Superior temporal gyrus (tissue), 1 donor: ENCODE measurements at regions not wholly inside any gene's neighbourhood (a gene's known extent, or its start where the extent isn't known, plus 50 kb on each side); places are given as distances from the start of the nearest gene placed in this dataset.

ENCODE experiments used
- DNase-seq: peaks from one replicate; pipeline ENCODE4 v3.0.0-alpha.2; 2016; ENCODE audit errors: extremely low spot score

DNA sequence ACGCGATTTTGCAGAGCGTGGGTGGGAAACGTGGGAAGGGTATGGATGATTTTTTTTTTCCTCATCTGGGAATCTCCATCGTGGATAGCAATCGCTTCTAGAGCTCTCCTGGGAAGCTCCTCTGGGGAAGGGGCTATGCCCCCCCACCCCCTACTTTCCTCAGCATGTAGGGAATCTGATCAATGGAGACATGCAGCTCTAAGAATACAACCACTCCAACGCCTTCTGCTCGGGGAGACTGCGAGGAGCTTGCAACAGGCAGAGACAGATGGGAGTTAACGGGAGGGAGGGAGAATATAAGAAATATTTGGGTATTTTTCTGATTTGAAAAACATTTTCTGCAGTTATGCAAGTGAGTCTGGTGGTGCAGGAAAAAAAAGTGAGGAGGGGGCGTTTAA lies 104.6 kb upstream of the HSD17B12 start:
- no peak for DNase-seq

DNA sequence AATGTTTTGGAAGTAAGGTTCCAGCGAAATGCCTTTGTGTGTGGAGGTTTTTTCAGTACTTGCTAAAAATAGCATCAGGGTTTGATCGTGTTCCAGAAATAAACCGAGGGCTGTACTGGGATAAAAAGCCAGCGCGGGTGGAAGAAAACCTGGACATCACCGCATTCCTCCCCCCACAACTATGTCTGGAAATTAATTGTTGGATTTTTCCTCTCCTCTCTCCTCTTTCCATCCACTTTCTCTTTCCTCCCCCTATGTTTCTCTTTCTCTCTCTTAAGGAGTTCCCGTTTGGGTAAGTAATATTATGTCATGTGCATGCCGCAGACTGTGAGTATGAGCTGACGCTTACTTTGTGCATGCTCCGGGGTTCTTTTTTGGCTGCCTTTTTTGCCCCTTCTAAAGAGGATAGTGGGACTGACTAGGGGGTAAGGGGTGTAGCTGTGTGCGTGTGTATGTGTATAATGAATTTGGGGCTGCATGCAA lies 104.2 kb upstream of the HSD17B12 start:
- peak; percentile 29 for DNase-seq

DNA sequence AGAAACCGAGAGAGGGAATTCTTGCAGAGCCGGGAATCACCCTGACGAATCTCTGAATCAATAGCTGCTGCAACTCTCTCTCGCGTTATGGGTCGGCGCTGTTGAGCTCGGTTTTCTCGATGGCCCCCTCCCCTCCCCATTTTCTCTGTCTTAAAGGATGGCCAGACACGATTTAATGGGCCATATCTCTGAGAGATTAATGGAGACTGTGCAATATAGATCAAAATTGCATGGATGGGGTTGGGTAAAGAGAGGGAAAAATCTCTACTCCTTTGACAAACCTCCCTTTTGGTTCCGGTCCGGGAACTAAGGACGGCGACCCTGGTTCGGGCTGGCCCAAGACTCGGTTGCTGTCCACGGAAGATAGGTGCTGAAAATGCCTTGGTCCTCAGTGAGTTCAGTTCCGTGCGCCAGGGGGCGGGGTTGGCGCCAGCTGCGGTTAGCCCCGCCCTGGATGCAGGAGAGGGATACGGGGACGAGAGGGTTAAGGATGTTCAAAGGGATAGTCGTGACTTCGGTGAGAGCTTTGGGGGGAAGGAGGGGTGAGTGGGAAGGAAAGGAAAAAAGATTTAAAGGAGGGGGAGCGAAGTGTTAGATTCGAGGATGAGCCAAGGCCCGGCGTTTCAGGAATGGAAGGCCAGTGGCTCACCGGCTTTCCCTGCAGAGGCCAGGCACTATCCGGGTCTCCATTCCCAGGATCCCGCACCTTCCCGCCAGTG lies 103.6 kb upstream of the HSD17B12 start:
- peak; percentile 29 for DNase-seq

DNA sequence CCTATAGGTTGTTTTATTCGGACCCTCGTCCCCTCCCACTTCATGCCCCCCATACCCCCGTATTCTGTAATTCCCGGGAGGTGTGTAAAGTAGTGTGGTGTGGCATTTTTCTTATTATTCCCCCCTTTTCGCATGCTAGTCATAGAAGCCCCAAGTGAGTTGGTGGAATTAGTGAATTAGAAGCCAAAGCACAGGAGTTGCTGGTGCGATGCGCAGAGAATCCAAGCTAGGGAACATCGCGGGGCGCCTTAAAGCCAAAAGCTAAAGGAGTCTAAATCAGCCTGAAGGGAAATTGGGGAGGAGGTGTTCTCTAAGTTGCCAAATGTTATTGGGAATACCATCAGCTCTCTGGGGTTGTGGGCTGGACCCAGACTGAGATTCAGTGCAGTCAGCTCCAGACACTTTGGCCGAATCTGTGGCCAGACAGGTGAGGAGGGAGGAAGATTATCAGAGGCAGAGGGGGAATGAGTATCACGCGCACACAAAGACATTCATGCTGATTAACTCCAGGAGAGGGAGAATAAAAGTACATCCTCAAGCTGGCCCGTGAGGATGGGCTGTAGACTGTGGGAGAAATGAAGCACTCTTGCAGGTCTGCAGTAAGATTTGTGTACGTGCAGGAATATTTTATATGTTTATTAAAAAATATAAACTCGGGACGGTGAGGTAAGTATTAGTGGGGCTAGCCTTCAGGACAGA lies 102.8 kb upstream of the HSD17B12 start:
- no peak for DNase-seq

DNA sequence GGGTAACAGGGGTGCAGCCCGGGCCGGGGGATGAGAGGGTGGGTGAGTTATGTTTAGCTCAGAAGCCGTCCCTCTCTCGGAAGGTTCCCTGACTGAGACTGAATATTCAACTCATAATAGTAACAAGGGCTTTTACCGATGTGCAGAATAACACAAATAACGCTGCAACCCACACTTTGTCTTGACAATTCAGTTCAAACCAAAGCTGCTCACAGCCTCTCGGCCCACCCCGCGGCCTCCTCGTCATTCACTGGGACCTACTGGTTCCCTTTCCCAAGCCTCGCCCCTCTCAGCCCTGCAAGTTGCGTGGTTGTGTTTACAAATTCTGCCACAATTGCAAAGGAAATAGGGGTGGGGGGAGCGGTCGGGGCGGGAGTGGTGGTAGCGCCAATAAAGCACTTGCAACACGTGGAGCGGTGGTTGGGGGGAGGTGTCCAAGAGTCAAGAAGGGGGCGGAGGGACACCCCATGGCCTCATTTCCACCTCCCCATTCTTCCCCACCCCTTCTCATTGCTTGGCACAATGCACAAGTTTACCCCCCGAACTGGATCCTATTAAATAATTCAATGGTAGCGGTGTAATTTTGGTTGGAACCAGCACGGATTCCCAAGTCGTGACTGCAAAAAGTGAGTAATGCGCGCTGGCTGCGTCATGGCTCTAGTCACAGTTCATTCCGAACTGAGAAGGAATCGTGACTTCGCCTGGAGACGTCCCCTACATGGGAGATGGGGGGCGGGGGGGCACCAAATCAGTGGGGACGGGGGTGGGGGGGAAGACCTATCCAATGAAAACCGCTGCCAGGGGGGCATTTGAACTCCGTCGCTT lies 102.0 kb upstream of the HSD17B12 start:
- peak; percentile 32 for DNase-seq

DNA sequence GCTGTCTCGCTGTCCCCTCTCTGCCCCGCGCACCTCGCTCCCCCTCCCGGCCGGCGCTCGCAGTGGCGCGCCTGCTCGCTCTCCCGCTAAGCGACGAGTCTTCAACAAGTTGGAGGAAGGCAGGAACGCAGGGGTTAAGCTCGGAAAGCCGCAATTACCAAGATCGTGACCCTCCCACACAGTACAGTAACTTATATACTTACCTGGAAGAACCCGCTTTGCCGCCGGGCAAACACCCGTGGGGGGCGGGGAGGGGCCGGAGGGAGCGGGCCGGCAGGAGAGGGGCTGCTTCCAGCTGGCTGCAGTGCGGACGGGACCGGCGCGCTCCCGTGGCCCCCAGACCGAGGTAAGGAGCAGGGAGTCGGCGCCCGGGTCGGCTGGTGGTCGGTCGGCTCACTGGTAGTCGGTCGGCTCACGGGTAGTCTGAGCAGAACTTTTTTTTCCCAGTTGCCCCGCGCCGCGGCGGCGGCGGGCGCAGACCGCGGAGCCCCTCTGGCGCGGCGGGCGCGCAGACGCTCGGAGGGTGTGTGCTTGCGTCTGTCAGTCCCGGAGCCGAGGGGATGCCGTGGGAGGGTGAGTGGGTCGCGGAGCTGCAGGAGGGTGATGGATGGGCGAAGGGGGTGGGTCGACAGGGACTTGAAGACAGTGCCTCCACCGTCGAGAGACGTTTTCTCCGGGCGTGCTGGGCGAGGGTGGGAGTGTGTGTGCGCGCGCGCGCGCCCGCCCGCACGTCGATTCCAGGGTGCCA lies 101.2 kb upstream of the HSD17B12 start:
- DNase-seq, result no peak

DNA sequence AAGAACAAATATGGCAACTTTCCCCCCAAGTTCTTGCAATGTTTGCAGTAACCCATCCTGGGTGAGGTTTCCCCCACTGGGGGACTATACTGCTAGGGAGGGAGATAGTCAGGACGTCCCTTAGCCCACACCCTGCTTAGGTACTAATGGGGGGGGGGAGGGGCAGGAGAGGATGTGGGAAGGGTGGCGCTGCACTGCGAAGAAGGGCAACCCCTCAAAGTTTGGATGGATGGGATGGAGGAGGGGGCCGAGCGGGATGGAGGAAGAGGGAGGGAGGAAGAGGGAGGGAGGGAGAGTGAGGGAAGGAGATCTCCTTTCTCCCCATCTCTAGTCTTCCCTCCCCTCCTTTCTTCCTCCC lies 100.6 kb upstream of the HSD17B12 start:
- no peak for DNase-seq

DNA sequence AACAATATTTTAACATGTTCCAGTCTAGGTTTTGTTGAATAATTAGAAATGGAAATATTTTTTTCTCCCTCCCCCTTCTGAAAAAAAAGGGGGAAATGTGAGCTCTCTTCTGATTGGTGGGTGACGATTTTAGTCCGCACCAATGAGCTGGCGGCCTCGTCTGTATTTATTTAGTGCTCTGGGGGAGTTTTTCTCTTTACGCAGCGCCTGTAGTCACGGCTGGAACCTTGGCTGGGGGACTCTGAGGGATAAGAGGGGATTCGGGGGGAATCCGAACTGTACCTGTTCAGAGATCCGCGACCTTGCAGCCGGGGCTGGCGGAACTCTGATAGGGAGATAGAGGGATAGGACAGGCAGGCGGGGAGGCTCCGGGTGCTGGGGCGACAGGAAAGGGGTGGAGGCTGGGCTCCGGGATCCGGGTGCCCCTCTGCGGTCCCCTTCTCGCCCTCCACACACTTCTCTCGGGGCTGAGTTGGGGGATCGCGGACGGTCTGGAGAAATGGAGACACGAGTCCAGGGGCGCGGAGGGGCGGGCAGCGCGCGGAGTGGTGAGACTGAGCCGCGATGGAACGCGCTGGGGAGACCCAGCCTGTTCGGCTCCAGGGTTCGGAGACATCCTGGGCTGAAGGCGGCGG lies 99.7 kb upstream of the HSD17B12 start:
- peak; percentile 58 for DNase-seq

DNA sequence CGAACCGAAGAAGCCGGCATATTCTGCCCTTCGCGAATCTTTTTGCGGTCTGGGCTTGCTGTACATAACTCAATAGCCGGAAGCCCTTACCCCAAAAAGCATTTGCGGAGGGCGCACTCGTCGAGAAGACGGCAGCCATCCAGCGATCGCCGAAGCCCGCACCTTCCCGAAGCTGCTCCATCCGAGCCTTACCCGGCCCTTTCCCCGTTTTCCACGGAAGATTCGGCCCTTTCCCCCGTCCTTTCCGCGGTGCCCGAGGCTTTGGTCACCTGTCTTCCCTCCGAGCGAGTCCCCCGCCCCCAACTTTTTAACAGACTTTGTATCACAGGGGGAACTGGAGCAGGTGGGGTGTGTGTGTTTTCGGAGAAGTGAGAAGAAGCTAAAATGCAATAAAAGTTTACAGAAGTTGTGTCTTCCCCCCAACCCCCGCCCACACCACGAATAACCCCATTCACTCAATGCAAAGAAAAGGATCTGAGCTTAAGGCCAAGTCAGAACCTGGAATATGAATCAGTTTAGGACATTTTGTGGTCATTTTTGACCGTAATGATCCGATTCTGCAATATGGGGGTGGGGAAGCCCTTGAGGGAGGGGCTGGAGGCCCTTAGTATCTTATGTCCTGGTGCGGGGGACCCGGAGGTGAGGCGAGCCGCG lies 99.0 kb upstream of the HSD17B12 start:
- no peak for DNase-seq

DNA sequence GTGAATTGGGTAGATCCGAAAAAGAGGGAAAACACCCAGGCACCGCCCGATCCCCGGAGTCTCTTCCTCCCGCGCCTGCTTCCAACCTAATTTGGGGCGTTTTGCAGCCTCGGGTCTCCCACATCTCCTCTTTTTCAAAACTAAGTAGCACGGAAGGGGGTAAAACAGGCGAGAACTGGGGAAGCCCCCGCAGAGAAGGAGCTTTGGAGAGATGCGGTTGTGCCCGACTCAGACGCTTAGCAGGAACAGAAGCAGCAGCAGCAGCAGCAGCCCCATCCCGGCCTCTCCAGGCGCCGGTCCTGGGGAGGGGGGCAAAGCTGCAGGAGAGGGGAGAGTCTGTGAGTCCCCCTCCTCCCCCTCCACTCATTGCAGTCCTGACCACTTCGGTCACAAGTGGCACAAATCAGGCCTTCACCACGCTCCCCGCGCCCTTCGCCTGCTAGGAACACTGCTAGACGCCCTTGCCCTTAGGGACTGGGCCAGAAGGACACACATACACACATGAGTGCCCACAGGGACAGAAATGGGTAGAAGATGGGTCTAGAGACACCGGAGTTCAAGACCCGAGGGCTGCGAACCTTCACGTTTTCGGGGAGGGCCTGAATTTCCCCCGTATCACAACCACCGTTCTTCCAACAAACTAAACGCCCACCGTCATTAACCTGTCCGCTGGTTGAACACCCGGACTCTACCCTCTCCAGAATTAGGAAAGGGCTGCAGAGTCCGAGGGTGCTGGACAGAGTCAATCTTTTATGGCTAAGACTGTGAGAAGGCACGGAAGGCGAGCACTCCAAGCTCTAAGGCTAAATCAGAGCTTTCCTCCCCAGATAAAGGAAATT lies 98.3 kb upstream of the HSD17B12 start:
- no peak for DNase-seq

DNA sequence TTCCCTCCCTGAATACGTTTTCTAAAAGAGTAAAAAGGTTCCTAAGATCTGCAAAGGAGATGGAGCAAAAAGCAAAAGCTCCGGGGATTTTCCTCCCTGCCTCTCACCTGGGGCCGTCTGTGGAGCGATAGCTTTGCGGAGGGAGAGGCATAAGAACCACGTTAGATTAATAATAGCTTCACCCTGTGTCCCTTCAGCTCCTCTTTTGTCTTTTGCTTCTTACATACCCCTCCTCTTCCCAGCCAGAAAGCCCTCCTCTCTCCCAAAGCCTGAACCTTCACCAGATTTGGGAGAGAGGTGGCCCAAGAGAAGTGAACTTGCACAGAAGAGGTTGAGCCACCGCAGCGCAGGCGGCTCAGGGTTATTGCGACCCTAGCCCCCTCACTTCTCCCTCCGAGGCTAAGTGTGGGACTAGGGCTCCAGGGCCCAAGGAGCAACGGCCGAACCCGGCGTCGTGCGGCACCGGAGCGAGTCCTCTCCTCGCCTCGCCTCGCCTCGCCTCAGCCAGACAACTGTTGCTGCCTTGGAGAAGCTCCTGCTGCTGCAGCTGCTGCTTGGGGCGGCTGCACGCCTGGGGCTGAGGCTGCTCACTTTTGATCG lies 97.6 kb upstream of the HSD17B12 start:
- no peak for DNase-seq

DNA sequence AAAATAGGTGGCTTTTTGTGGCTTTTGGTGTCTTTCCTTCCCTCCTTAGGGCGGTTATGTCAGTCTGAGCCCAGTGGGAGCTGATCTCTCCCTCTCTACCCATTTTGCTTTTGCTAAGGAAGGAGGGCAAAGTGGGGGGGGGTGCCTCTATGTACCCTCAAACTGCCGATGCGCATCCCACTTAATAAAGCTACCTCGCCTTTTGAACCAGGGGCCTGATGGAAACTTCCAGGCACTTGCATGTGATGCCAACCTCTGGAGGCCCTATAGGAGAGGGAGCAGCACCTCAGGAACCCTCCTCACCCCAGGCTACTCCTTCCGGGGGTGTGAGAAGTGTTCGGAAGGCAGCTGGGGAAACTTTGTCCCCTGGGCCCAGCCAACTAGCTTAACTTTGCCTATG lies 97.0 kb upstream of the HSD17B12 start:
- no peak for DNase-seq

DNA sequence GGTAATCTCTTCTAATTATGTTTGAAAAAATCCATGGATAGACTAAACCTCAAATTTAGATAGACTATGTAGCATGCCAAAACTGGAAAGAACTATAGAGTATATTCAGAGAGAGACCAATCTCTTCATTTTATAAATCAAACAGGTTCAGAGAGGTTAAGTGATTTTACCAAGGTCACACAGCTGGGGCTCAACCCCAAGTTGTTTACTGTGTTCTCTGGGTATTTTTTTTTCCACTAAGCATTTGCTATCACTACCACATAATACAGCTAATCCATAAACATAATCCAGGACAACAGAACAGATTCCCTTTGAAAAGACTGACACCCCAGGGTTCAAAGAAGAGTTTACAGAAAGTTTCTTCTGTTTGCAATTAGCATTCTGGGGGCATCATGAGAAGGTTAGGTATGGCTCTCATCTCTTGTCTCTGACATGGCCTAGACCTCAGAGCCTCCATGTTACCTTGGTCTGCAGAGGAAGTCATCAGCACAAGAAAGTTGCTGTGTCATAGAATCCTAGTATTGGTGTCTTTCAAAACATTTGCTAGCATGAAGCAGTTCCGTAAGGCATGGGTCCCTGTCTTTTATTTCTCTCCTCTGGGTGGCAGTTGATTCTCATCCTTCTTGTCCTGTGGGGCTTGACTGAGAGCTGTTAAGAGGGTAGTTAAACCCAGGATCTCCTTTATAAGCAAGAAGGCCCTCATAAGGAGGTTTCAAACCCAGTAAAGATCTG lies 94.5 kb upstream of the HSD17B12 start:
- no peak for DNase-seq

DNA sequence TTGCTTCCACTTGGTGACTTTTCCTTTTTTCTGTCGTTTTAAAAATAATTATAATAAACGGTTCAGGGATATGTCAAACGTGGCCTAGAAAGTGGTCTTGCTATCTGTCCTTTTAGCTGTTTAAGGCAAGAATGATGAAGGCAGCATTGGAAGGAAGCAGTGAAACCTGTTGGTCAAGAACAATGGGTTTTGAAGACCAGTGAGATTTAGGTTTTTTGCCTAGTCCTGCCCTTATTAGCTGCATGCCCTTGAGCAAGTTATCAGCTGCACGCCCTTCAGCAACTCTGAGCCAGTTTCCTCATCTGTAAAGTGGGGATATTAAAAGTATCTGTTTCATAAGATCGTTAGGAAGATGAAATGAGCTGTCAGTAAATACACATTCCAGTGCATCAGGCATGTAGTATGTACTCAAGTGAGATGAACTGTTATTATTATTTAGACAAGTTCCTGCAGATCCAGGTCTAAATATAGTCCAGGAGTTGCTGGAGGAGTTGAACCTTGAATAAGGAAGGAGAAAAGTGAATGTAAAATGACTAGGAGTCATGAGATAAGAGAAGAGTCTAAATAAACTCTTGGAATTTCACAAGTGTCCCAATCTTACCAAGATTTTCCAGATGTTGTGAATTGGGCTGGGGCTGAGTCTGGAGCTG lies 90.8 kb upstream of the HSD17B12 start:
- DNase-seq, result no peak

DNA sequence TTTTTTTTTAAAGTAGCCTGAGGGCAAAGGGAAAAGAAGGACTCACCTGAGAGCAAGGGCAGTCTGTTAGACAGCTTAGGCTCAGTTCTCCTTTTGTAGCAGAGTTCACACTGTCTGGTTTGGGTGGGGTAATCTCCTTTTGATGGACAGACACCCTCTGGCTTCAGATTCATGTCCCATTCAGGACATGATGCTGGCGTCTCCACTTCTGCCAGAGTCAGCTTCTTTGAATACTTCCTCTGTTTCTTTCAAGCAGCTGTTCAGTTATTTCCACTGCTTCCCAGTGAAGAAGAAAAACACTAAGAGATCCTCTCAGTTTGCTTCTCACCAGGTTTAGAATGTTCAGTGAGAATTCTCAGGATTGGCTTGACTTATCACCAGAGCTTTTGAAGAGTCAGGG lies 79.0 kb upstream of the HSD17B12 start:
- no peak for DNase-seq

DNA sequence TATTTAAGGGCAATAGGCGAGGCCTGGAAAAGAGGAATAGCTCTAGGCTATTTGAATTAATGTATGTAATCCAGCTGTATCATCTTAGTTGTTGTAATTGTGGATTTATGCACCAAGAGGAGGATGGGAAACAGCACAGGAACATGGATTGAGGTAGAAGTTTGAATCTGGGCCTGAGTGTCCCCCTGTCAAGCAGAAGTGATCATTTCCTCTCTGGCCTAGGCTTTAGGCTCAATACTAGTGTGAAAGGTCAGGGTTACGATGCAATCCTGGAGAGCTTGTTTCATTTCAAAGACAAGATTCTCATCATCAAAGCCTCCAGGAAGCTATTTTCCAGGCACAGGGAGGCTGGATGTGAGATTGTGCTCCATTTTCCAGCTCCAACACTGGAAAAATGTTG lies 77.9 kb upstream of the HSD17B12 start:
- no peak for DNase-seq

DNA sequence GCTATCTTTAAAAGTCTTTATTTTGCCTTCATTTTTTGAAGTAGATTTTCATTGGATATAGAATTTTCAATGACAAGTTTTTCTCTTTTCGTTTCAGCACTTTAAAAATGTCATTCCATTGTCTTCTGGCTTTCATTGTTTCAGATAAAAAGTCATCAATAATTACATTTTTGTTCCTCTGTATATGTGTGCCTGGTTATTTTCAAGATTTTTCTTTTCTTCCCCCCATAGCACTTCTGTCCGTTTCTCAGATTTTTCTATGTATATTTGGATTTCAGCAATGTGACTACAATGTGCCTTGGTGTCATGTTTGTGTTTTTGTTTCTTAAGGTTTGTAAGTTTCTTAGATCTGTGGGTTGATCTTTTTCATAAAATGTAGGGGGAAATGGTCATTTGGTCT lies 66.3 kb upstream of the HSD17B12 start:
- no peak for DNase-seq

DNA sequence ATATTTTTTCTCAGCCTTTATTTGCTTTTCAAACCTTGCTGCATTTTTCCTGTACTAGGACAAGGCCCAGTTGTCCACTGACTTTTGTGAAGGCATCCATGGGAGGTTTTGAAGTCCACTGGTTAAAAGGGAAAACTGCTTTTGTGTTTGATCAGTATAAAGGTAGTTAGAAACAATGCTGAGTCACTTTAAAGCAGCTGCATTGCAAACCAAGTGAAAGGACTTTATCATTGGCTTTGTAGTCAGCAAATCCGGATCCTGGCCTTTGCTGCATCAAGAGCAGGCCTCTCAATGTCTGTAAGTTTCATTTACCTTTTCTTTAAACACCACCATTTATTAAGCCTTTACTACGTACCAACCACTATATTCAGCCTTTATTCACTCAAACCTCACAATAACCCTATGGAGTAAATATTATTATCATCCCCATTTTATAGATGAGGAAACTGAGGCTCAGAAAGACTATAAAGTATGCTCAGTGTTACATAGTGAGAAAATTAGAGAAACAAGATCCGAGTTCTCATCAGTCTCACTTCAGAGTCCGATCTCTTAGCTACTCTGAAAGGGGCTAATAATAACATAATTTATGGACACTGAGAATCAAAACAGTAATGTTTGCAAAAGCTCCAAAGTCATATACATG lies 60.6 kb upstream of the HSD17B12 start:
- DNase-seq, result no peak
